SK-N-SH (cell line): ENCODE measurements at regions not wholly inside any gene's neighbourhood (a gene's known extent, or its start where the extent isn't known, plus 50 kb on each side); places are given as distances from the start of the nearest gene placed in this dataset.
"Not testable (repeated sequence)": the region's sequence is repeated elsewhere in the genome, so short reads cannot be mapped to it uniquely, and the experiment has no call there.

Source experiments
- CTCF ChIA-PET: fragments of 300-600, 350-600 bp; formaldehyde crosslinking; extraction: SDS; loops from one replicate; lab custom pipeline; 2021; lab: Yijun Ruan, JAX
- POLR2A ChIA-PET: fragments of 350-600 bp; sonication (Branson Sonifier 250); formaldehyde crosslinking; extraction: SDS; loops from one replicate; lab custom pipeline; 2020; ENCODE audit warnings: antibody characterized with exemption, inconsistent platforms; lab: Yijun Ruan, JAX
- DNase-seq: peaks from one replicate; pipeline ENCODE4 v3.0.0; 2012
- H2AFZ ChIP-seq: fragments of 200-600 bp; sonication (generic); 2 replicates; pipeline ENCODE4 v1.8.1; 2016; ENCODE audit warnings: antibody characterized with exemption, mild to moderate bottlenecking, low read depth
- H3F3A ChIP-seq: fragments of 200-600 bp; sonication (generic); replicated peaks from 2 replicates; pipeline ENCODE3; 2016; ENCODE audit warnings: antibody characterized with exemption, mild to moderate bottlenecking; ENCODE audit not compliant: insufficient read depth
- H3K27ac ChIP-seq, 2 experiments: fragments of 200-500 bp in 1 of 2; fragments of 200-600 bp in 1 of 2; sonication (Bioruptor generic) in 1 of 2; sonication (generic), shearing (Covaris generic) in 1 of 2; 2 replicates each; pipeline versions ENCODE4 v1.5.1 to v1.6.1; 2014 to 2016; ENCODE audit warnings: low read depth in 2 of 2, inconsistent platforms in 1 of 2, low read length in 1 of 2, mild to moderate bottlenecking in 1 of 2, mixed read lengths in 1 of 2
- H3K27me3 ChIP-seq: fragments of 200-600 bp; sonication (generic), shearing (Covaris generic); 2 replicates; pipeline ENCODE4 v1.6.1; 2016; ENCODE audit warnings: mixed run types; ENCODE audit not compliant: insufficient read depth
- H3K36me3 ChIP-seq, 2 experiments: fragments of 200-500 bp in 1 of 2; fragments of 200-600 bp in 1 of 2; sonication (Bioruptor generic) in 1 of 2; sonication (generic) in 1 of 2; replicated peaks in 1 of 2; 2 replicates each; pipeline versions ENCODE3 to v1.5.1; 2014 to 2016; ENCODE audit warnings: low read length in 1 of 2, mild to moderate bottlenecking in 1 of 2; ENCODE audit not compliant: insufficient read depth in 2 of 2, control insufficient read depth in 1 of 2
- H3K4me1 ChIP-seq, 2 experiments: fragments of 200-500 bp in 1 of 2; fragments of 200-600 bp in 1 of 2; sonication (Bioruptor generic) in 1 of 2; sonication (generic), shearing (Covaris generic) in 1 of 2; 2 replicates each; pipeline versions ENCODE4 v1.5.1 to v1.6.1; 2014 to 2016; ENCODE audit warnings: low read depth in 1 of 2, low read length in 1 of 2, mixed run types in 1 of 2; ENCODE audit not compliant: insufficient read depth in 2 of 2, control insufficient read depth in 1 of 2
- H3K4me2 ChIP-seq: fragments of 200-600 bp; sonication (generic), shearing (Covaris generic); 2 replicates; pipeline ENCODE4 v1.6.1; 2017; ENCODE audit warnings: mixed run types
- H3K4me3 ChIP-seq, 2 experiments: fragments of 200-500 bp in 1 of 2; fragments of 200-600 bp in 1 of 2; sonication (Bioruptor generic) in 1 of 2; sonication (generic), shearing (Covaris generic) in 1 of 2; 2 replicates each; pipeline versions ENCODE4 v1.5.1 to v1.8.1; 2014 to 2016; ENCODE audit warnings: low read depth in 2 of 2, inconsistent platforms in 1 of 2, low read length in 1 of 2, mild to moderate bottlenecking in 1 of 2, mixed read lengths in 1 of 2, moderate library complexity in 1 of 2
- H3K79me2 ChIP-seq: fragments of 200-600 bp; sonication (generic); 2 replicates; pipeline ENCODE4 v1.8.1; 2017; ENCODE audit warnings: mild to moderate bottlenecking; ENCODE audit not compliant: insufficient read depth
- H3K9ac ChIP-seq: fragments of 200-600 bp; sonication (generic); 2 replicates; pipeline ENCODE4 v1.6.1; 2017; ENCODE audit warnings: mixed run types
- H3K9me2 ChIP-seq: fragments of 200-600 bp; sonication (generic); 2 replicates; pipeline ENCODE4 v1.6.1; 2017; ENCODE audit warnings: mixed run types
- H3K9me3 ChIP-seq: fragments of 200-600 bp; sonication (generic); 2 replicates; pipeline ENCODE4 v1.6.1; 2017; ENCODE audit warnings: mixed run types, mild to moderate bottlenecking, moderate library complexity
- H4K20me1 ChIP-seq: fragments of 200-600 bp; sonication (generic); 2 replicates; pipeline ENCODE4 v1.6.1; 2017; ENCODE audit warnings: mild to moderate bottlenecking, mixed run types; ENCODE audit not compliant: insufficient read depth
- CHD2 ChIP-seq: fragments of 150-350 bp; IDR thresholded peaks from 2 replicates; pipeline ENCODE4 v1.6.1; 2018; ENCODE audit warnings: low read length; ENCODE audit not compliant: partially characterized antibody
- CTCF ChIP-seq: fragments of 200-600 bp; sonication (generic); IDR thresholded peaks from 2 replicates; pipeline ENCODE4 v1.6.1; 2017; ENCODE audit warnings: antibody characterized with exemption, mild to moderate bottlenecking, moderate library complexity
- EP300 ChIP-seq, 2 experiments: IDR thresholded peaks; 2 replicates each; pipeline versions ENCODE4 v1.4.0 to v1.6.1; 2012; ENCODE audit warnings: borderline replicate concordance in 1 of 2, low read depth in 1 of 2, low read length in 1 of 2
- EZH2phosphoT487 ChIP-seq: fragments of 200-600 bp; sonication (generic); IDR thresholded peaks from 2 replicates; pipeline ENCODE4 v1.6.1; 2017; ENCODE audit warnings: low read depth, mixed run types, mild to moderate bottlenecking, antibody characterized with exemption, moderate library complexity, borderline replicate concordance
- GABPA ChIP-seq: IDR thresholded peaks from 2 replicates; pipeline ENCODE4 v1.4.0; 2012; ENCODE audit warnings: low read depth, mild to moderate bottlenecking
- NFIC ChIP-seq: IDR thresholded peaks from 2 replicates; pipeline ENCODE4 v1.4.0; 2012; ENCODE audit warnings: borderline replicate concordance
- TCF12 ChIP-seq: IDR thresholded peaks from 2 replicates; pipeline ENCODE4 v1.4.0; 2012
- TEAD4 ChIP-seq: IDR thresholded peaks from 2 replicates; pipeline ENCODE4 v1.4.0; 2012; ENCODE audit warnings: mild to moderate bottlenecking, borderline replicate concordance; ENCODE audit not compliant: insufficient read depth
- YY1 ChIP-seq: IDR thresholded peaks from 2 replicates; pipeline ENCODE4 v1.4.0; 2012; ENCODE audit warnings: low read depth, mild to moderate bottlenecking
- WGBS: methylation state at CpG from one replicate; pipeline ENCODE4 v1.1.6; 2017; ENCODE audit warnings: low lambda C conversion rate; 5-methylcytosine and 5-hydroxymethylcytosine counted together
- TF ChIP-seq, protein P1 (sequence below): IDR thresholded peaks from 2 replicates; pipeline ENCODE4 v1.6.1; 2012; ENCODE audit warnings: mild to moderate bottlenecking, low read depth, low read length, moderate library complexity
- TF ChIP-seq, protein P2 (sequence below): IDR thresholded peaks from 2 replicates; pipeline ENCODE4; 2012

- Histone ChIP-seq H3K27ac (no peak overlapping the region), H3K79me2 (no peaks in the 10 kb centered on the region), H3F3A (no peaks in the 10 kb centered on the region), H3K4me3 (no peak overlapping the region), H3K9me3 (no peaks in the 10 kb centered on the region), H3K36me3 (no peaks in the 10 kb centered on the region), H3K27me3 (no peaks in the 10 kb centered on the region), H4K20me1 (no peaks in the 10 kb centered on the region), H3K4me1 (no peaks in the 10 kb centered on the region), H3K9me2 (no peaks in the 10 kb centered on the region), H3K9ac (no peak overlapping the region), H2AFZ (no peak overlapping the region), H3K4me2 (no peak overlapping the region)
- DNase-seq: no peak
- CTCF ChIA-PET: no interaction called here
- TF ChIP-seq GABPA (no peak), EZH2phosphoT487 (no peak), YY1 (no peak), NFIC (no peak)
- POLR2A ChIA-PET: no interaction called here
- WGBS: 20% methylated on average over 1 of the region's 14 CpGs
Observed at GRCh38 chrX:139382529-139382928, 148.0 kb upstream of the F9 start.

GRCh38 chrX:139376547-139376946, 154.0 kb upstream of the F9 start:
- DNase-seq, POLR2A ChIA-PET, H3K79me2 ChIP-seq, H3F3A ChIP-seq, H3K9me2 ChIP-seq, H3K9me3 ChIP-seq, CTCF ChIA-PET, H3K36me3 ChIP-seq, H3K4me2 ChIP-seq, H3K4me1 ChIP-seq, H4K20me1 ChIP-seq, H3K4me3 ChIP-seq, H2AFZ ChIP-seq, H3K27ac ChIP-seq, H3K27me3 ChIP-seq, H3K9ac ChIP-seq: not testable (repeated sequence)
- 3% methylated on average over 3 of the region's 3 CpGs for WGBS

DNA sequence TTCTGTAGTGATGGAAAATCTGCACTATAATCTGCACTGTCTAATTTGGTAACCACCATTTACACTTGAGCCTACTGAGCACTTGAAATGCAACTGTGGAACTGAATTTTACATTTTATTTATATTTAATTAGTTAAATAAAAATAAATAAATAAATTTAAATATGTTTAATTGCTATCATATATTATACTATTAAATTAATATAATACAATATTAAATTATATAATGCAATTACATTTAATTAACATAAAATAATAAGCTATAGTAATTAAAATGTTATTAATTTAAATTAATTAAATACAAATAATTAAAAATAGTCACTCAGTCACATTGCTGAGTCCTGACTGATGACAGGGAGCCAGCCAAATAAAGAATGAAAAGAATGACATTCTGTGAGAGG, 170.2 kb upstream of the F9 start:
- ChIA-PET CTCF (no interaction called here), POLR2A (no interaction called here)
- Histone ChIP-seq H3K79me2 (no peaks in the 10 kb centered on the region), H3K27ac (no peak overlapping the region), H3K4me2 (no peak overlapping the region), H3K27me3 (no peaks in the 10 kb centered on the region), H3K4me1 (no peaks in the 10 kb centered on the region), H4K20me1 (no peaks in the 10 kb centered on the region), H3K9ac (no peak overlapping the region), H2AFZ (no peak overlapping the region), H3K9me3 (no peaks in the 10 kb centered on the region), H3K4me3 (no peak overlapping the region), H3K36me3 (no peaks in the 10 kb centered on the region), H3K9me2 (no peaks in the 10 kb centered on the region), H3F3A (no peaks in the 10 kb centered on the region)
- TF ChIP-seq YY1 (no peak), TEAD4 (no peak), TCF12 (no peak), CTCF (no peak), EP300 (IDR thresholded peaks at IDR 0.05; ENCODE audit: borderline replicate concordance in 1 of 2, low read depth in 1 of 2, low read length in 1 of 2) (no peak), CHD2 (no peak)
- TF ChIP-seq, protein P1, sequence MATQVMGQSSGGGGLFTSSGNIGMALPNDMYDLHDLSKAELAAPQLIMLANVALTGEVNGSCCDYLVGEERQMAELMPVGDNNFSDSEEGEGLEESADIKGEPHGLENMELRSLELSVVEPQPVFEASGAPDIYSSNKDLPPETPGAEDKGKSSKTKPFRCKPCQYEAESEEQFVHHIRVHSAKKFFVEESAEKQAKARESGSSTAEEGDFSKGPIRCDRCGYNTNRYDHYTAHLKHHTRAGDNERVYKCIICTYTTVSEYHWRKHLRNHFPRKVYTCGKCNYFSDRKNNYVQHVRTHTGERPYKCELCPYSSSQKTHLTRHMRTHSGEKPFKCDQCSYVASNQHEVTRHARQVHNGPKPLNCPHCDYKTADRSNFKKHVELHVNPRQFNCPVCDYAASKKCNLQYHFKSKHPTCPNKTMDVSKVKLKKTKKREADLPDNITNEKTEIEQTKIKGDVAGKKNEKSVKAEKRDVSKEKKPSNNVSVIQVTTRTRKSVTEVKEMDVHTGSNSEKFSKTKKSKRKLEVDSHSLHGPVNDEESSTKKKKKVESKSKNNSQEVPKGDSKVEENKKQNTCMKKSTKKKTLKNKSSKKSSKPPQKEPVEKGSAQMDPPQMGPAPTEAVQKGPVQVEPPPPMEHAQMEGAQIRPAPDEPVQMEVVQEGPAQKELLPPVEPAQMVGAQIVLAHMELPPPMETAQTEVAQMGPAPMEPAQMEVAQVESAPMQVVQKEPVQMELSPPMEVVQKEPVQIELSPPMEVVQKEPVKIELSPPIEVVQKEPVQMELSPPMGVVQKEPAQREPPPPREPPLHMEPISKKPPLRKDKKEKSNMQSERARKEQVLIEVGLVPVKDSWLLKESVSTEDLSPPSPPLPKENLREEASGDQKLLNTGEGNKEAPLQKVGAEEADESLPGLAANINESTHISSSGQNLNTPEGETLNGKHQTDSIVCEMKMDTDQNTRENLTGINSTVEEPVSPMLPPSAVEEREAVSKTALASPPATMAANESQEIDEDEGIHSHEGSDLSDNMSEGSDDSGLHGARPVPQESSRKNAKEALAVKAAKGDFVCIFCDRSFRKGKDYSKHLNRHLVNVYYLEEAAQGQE: no peak
- TF ChIP-seq, protein P2, sequence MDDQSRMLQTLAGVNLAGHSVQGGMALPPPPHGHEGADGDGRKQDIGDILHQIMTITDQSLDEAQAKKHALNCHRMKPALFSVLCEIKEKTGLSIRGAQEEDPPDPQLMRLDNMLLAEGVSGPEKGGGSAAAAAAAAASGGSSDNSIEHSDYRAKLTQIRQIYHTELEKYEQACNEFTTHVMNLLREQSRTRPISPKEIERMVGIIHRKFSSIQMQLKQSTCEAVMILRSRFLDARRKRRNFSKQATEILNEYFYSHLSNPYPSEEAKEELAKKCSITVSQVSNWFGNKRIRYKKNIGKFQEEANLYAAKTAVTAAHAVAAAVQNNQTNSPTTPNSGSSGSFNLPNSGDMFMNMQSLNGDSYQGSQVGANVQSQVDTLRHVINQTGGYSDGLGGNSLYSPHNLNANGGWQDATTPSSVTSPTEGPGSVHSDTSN: no peak
- DNase-seq: no peak

DNA sequence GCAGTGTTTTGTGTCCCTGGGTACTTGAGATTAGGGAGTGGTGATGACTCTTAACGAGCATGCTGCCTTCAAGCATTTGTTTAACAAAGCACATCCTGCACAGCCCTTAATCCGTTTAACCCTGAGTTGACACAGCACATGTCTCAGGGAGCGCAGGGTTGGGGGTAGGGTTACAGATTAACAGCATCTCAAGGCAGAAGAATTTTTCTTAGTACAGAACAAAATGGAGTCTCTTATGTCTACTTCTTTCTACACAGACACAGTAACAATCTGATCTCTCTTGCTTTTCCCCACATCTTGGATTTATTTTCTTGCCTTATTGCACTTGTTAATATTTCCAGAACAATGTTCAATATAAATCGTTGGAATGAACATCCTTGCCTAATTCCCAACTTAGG, 187.9 kb upstream of the F9 start:
- 0% methylated on average over 4 of the region's 4 CpGs for WGBS

More for the DNA sequence above, 187.9 kb upstream of the F9 start:
- H4K20me1 ChIP-seq, H3K9me2 ChIP-seq, H3K9me3 ChIP-seq, H3F3A ChIP-seq, CTCF ChIA-PET, H3K27ac ChIP-seq, DNase-seq, H3K4me3 ChIP-seq, H2AFZ ChIP-seq, H3K9ac ChIP-seq, H3K4me1 ChIP-seq, H3K4me2 ChIP-seq, H3K36me3 ChIP-seq, H3K27me3 ChIP-seq, H3K79me2 ChIP-seq, POLR2A ChIA-PET: not testable (repeated sequence)
